HG03045 (cell line): ENCODE measurements at regions not wholly inside any gene's neighbourhood (a gene's known extent, or its start where the extent isn't known, plus 50 kb on each side); places are given as distances from the start of the nearest gene placed in this dataset.
A peak's percentile ranks its signal among the peaks of the same experiment; 100 is the strongest.

Source experiments
- ATAC-seq: cut with Tn5 transposase; IDR thresholded peaks from one replicate; pipeline ENCODE4 v1.9.1; 2021; ENCODE audit warnings: mild to moderate bottlenecking, moderate library complexity; ENCODE audit not compliant: unreplicated experiment

GRCh38 chr5:54656261-54656728, 138.7 kb downstream of the SNX18 start:
- ATAC-seq = no peak

- ATAC-seq = no peak
These were observed 138.2 kb downstream of the SNX18 start for GRCh38 chr5:54655761-54656160.

DNA sequence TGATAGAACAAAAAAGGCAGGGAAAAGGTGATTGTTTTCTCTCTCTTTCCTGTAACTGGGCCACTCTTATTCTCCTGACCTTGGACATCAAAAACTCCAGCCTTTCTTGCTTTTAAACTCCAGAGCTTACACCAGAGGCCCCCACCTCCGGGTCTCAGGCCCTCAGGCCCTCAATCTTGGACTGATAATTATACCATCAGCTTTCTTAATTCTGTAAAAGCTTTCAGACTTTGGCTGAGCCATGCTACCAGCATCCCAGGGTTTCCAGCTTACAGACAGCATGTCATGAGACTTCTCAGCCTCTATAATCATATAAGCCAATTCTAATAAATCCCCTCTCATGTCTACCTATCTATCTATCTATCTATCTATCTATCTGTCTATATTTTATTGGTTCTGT, 137.7 kb downstream of the SNX18 start:
- no peak for ATAC-seq

GRCh38 chr5:54653956-54654614, 136.5 kb downstream of the SNX18 start:
- no peak for ATAC-seq

GRCh38 chr5:54651482-54652076, 134.0 kb downstream of the SNX18 start:
- no peak for ATAC-seq

DNA sequence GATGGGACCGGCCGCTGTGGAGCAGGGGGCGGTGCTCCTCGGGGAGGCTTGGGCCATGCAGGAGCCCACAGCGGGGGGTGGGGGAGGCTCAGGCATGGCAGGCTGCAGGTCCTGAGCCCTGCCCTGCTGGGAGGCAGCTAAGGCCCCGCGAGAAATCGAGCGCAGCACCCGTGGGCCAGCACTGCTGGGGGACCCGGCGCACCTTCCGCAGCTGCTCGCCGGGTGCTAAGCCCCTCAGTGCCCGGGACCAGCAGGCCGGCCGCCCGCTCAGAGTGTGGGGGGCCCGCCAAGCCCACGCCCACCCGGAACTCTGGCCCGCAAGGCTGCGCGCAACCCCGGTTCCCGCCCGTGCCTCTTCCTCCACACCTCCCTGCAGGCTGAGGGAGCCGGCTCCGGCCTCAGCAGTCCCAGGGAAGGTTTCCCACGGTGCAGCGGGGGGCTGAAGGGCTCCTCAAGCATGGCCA, 131.5 kb downstream of the SNX18 start:
- ATAC-seq = no peak

GRCh38 chr5:54646356-54647101, 129.0 kb downstream of the SNX18 start:
- peak; percentile 88 for ATAC-seq

DNA sequence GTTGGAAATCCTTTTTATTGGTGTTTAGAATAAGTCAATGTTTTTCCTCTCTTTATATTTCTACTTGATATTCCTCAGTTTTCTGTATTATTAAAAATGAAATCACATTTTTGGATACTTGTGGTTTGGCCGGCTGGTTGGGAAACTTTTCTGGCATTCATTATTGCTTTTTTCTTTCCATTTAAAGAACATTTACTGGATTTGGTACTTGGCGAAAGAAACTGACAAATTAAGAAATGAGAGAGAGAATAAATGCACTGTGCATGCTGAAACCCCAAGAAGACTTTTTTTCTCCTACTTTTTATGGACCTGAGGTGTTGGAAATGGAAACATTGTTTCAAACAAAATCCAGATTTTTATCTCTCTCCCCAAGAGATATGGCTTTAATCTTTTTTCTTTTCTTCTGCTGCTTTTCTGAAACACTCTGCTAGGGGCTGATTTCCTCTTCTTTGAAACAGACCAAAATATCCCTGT, 128.4 kb downstream of the SNX18 start:
- ATAC-seq = no peak

DNA sequence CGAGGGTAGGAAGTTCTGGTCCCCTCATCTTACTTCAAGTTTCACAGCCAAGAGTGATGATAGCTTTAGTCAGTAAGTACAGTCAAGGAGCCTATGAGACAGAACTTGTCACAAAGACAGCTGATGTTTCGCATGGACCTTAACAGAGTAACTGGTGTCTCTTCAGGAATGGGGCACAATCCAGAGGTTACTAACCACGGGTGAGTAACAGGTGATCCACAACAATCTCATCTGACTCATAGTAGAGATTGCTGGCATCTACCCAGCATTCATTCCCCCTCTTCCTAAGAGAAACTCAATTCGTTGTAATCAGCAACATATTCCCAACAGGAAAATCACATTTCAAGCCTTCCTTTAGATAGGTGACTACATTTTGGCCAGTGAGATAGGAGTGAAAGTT, 126.7 kb downstream of the SNX18 start:
- ATAC-seq = no peak

- ATAC-seq = no peak
These were observed 126.1 kb downstream of the SNX18 start for GRCh38 chr5:54643685-54644106.

DNA sequence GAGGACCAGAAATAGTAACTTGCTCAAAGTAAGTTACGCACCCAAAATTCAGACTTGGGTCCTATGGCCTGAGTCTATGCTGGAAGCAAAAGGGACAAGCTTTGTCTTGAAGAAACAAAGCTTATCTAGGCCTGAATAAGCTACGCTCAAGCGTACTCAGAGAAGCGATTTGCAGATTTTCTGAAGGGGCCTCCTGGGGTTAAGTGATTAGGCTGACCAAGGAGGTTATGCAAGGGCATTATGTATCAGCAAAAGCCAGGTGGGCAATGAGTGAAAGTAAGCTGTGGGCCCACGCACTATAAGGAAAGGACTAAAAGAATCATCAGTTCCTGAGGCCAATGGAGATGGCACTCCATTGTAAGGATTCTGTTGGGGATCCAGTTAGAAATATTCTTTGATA, 122.1 kb downstream of the SNX18 start:
- no peak for ATAC-seq

- no peak for ATAC-seq
These were observed 120.5 kb downstream of the SNX18 start for GRCh38 chr5:54638106-54638505.

GRCh38 chr5:54637654-54638053, 120.1 kb downstream of the SNX18 start:
- no peak for ATAC-seq

- no peak for ATAC-seq
These were observed 116.5 kb downstream of the SNX18 start for GRCh38 chr5:54634089-54634488.

DNA sequence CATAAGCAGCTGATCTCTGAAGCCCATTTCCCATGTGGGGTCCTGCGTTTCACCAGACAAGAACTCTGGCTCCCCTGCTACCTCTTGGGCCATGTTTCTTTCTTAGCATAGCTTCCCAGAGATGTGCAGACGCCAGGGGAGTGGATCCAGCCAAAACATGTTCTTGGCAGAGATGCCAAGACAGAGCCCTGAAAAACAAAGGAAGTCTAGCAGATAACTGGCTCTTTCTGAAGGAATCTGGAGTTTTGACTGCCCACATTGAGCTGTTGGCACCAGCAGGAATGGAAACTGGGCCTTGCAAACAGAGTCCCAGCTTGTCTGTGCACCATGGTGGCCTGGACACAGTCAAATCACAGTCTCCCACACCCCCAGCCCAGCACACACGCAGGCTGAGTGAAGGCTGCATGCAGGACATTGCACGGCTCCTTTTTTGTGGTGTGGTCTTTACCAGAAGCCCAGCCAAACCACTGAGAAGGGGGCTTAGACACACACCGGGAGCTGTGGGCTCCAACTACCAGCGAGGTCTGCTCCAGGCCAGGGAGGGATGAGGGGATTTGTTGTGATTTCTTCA, 114.7 kb downstream of the SNX18 start:
- no peak for ATAC-seq

- ATAC-seq = no peak
These were observed 113.3 kb downstream of the SNX18 start for GRCh38 chr5:54630738-54631359.

DNA sequence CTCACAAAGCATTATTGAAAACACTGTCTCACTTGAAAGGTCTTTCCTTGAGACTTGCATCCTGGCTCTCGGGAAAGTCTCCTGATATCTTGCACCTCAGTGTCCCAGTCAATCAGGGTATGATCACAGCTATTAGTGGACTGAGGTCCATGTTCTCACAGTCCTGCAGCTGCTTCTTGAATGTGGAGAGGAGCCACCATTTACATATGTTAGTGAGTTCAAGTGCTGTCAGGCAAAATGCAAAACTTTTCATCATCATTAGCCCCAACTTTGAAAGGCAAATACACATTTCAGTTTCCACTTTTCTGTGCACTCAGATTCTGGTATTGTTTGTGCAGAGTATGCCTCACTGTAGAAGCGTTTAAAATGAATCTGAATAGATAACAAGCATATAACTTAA, 111.6 kb downstream of the SNX18 start:
- ATAC-seq = no peak

GRCh38 chr5:54628050-54628449, 110.5 kb downstream of the SNX18 start:
- no peak for ATAC-seq

GRCh38 chr5:54626407-54626806, 108.8 kb downstream of the SNX18 start:
- no peak for ATAC-seq

GRCh38 chr5:54624805-54625568, 107.4 kb downstream of the SNX18 start:
- ATAC-seq = no peak
